HepG2 (cell line): ENCODE measurements at regions not wholly inside any gene's neighbourhood (a gene's known extent, or its start where the extent isn't known, plus 50 kb on each side); places are given as distances from the start of the nearest gene placed in this dataset.

Source experiments
- ATAC-seq: fragments of 200-7000 bp; cut with Tn5 transposase; 3 replicates; pipeline ENCODE4 v1.9.1; 2020; ENCODE audit warnings: mild to moderate bottlenecking, moderate library complexity
- BruUV-seq: library from RNA; stranded (reverse); fragments of 400-500 nt; replicated peaks from 2 replicates; lab custom pipeline; 2021; lab: Mats Ljungman, UMichigan
- CTCF ChIA-PET: fragments of 300-600 bp; formaldehyde crosslinking; extraction: SDS; loops from one replicate; lab custom pipeline; 2021; ENCODE audit warnings: low total read pairs, inconsistent platforms, low intra/inter-chr PET ratio; lab: Yijun Ruan, JAX
- POLR2A ChIA-PET: fragments of 350-600 bp; sonication (Branson Sonifier 250); formaldehyde crosslinking; loops from one replicate; lab custom pipeline; 2020; ENCODE audit warnings: antibody characterized with exemption, inconsistent platforms; lab: Yijun Ruan, JAX
- DNase-seq: peaks from one replicate; pipeline ENCODE4 v3.0.0-alpha.2; 2015; ENCODE audit warnings: low spot score
- FAIRE-seq: peaks from 3 replicates; lab custom pipeline; 2011; peaks lifted over from hg19 to GRCh38; lab: Jason Lieb, UNC
- H2AFZ ChIP-seq: one replicate; pipeline ENCODE4 v1.6.1; 2011; ENCODE audit warnings: low read length, inconsistent platforms
- H3K27ac ChIP-seq: fragments of 300-600 bp; 3 replicates; pipeline ENCODE4 v1.8.0; 2011; ENCODE audit warnings: mixed run types, mild to moderate bottlenecking, mixed read lengths, low read length, inconsistent platforms; ENCODE audit not compliant: insufficient read depth; ENCODE audit errors: extremely low read length
- H3K27me3 ChIP-seq, 2 experiments: fragments of 200-600 bp in 1 of 2; 2 replicates in 1 of 2; 3 replicates in 1 of 2; pipeline versions ENCODE4 v1.6.0 to v1.8.0; 2011; ENCODE audit warnings: low read length in 2 of 2, mild to moderate bottlenecking in 2 of 2, moderate library complexity in 2 of 2, inconsistent platforms in 1 of 2; ENCODE audit not compliant: insufficient read depth in 2 of 2, control insufficient read depth in 1 of 2
- H3K36me3 ChIP-seq, 2 experiments: fragments of 200-600 bp in 1 of 2; replicated peaks in 1 of 2; 2 replicates in 1 of 2; 3 replicates in 1 of 2; pipeline versions ENCODE4 v1.5.1 to v1.8.0; 2011; ENCODE audit warnings: low read length in 2 of 2, inconsistent platforms in 1 of 2; ENCODE audit not compliant: insufficient read depth in 2 of 2, control insufficient read depth in 1 of 2
- H3K4me1 ChIP-seq: 2 replicates; pipeline ENCODE4 v1.5.1; 2012; ENCODE audit warnings: low read length, inconsistent platforms; ENCODE audit not compliant: insufficient read depth
- H3K4me2 ChIP-seq: 2 replicates; pipeline ENCODE4 v1.6.0; 2011; ENCODE audit warnings: low read depth, low read length, inconsistent platforms
- H3K4me3 ChIP-seq, 3 experiments: fragments of 200-600 bp in 1 of 3; sonication (generic), shearing (Covaris generic) in 1 of 3; replicated peaks in 1 of 3; 2 replicates each; pipeline ENCODE4 v1.5.1; 2011 to 2016; ENCODE audit warnings: low read length in 3 of 3, inconsistent platforms in 2 of 3, low read depth in 2 of 3, mild to moderate bottlenecking in 2 of 3, control low read depth in 1 of 3, mixed read lengths in 1 of 3; ENCODE audit not compliant: insufficient read depth in 1 of 3
- H3K79me2 ChIP-seq: one replicate; pipeline ENCODE4 v1.6.1; 2011; ENCODE audit warnings: low read length, inconsistent platforms; ENCODE audit not compliant: insufficient read depth
- H3K9ac ChIP-seq: 2 replicates; pipeline ENCODE4 v1.6.0; 2011; ENCODE audit warnings: mild to moderate bottlenecking, low read depth, low read length, inconsistent platforms; ENCODE audit not compliant: insufficient read depth
- H3K9me3 ChIP-seq: 2 replicates; pipeline ENCODE4 v1.5.1; 2012; ENCODE audit warnings: mild to moderate bottlenecking, low read length
- H4K20me1 ChIP-seq: 2 replicates; pipeline ENCODE4 v1.6.0; 2011; ENCODE audit warnings: inconsistent platforms, mild to moderate bottlenecking, low read length, moderate library complexity; ENCODE audit not compliant: insufficient read depth
- DNMT3B ChIP-seq: conservative IDR thresholded peaks from 2 replicates; pipeline ENCODE4 v1.6.1; 2016; ENCODE audit warnings: missing biosample characterization, control low read depth
- EED ChIP-seq: sonication (generic); formaldehyde crosslinking; IDR thresholded peaks from 2 replicates; pipeline ENCODE4 v1.5.0; 2020; ENCODE audit warnings: mild to moderate bottlenecking, missing genetic modification reagents
- FOXK2 ChIP-seq: fragments of 450-650 bp; IDR thresholded peaks from 2 replicates; pipeline ENCODE4 v1.6.1; 2016
- GATAD2A ChIP-seq: IDR thresholded peaks from 2 replicates; pipeline ENCODE4 v1.6.1; 2016
- HOXA3 ChIP-seq: sonication (generic); formaldehyde crosslinking; IDR thresholded peaks from 2 replicates; pipeline ENCODE4 v1.5.0; 2020; ENCODE audit warnings: missing genetic modification reagents
- MNT ChIP-seq: fragments of 450-650 bp; IDR thresholded peaks from 2 replicates; pipeline ENCODE4 v1.6.1; 2016
- RXRB ChIP-seq: IDR thresholded peaks from 2 replicates; pipeline ENCODE4 v1.6.1; 2016; ENCODE audit warnings: borderline replicate concordance, missing genetic modification reagents, missing compliant biosample characterization
- ZFP90 ChIP-seq: sonication (generic); formaldehyde crosslinking; IDR thresholded peaks from 2 replicates; pipeline ENCODE4 v1.8.0; 2022; ENCODE audit warnings: missing genetic modification reagents, mild to moderate bottlenecking, inconsistent platforms, borderline replicate concordance
- WGBS: methylation state at CpG from one replicate; pipeline ENCODE4 v1.1.6; 2017; ENCODE audit warnings: low lambda C conversion rate; 5-methylcytosine and 5-hydroxymethylcytosine counted together
- in situ Hi-C: cut with HindIII; loops from 2 replicates; pipeline ENCODE4 v1.10.0; 2017; ENCODE audit warnings: low pct_unique_long_range_greater_than_20kb; ENCODE audit not compliant: extremely low pct_ligation_motif_present
- intact Hi-C: fragments of 100-400 bp; cut with micrococcal nuclease; formaldehyde crosslinking; loops from one replicate; pipeline ENCODE4 v1.10.0; 2022; ENCODE audit not compliant: unreplicated experiment

- DNase-seq: no peak
- peaks cover 24% of the 10 kb centered on the region for H3K9me3 ChIP-seq
- no peak for ATAC-seq
- no peak for TF ChIP-seq ZFP90 (CRISPR knock-in tag)
- TF ChIP-seq DNMT3B (CRISPR knock-in tag): no peak
- no peak for TF ChIP-seq HOXA3 (CRISPR knock-in tag)
- no peak for TF ChIP-seq GATAD2A (CRISPR knock-in tag)
- BruUV-seq: no TSS peak
- H3K9ac ChIP-seq: no peak overlapping the region
- in situ Hi-C loops: no loop called here
- intact Hi-C loops: no loop called here
- no peak overlapping the region for H3K4me3 ChIP-seq
- no peaks in the 10 kb centered on the region for H3K79me2 ChIP-seq
- no peak overlapping the region for H2AFZ ChIP-seq
- H3K4me2 ChIP-seq: no peak overlapping the region
- H3K27ac ChIP-seq: no peak overlapping the region
- POLR2A ChIA-PET: no interaction called here
- CTCF ChIA-PET: no interaction called here
- H4K20me1 ChIP-seq: no peaks in the 10 kb centered on the region
- WGBS: 50% methylated on average over 4 of the region's 4 CpGs
- no peaks in the 10 kb centered on the region for H3K36me3 ChIP-seq
- H3K4me1 ChIP-seq: no peaks in the 10 kb centered on the region
- peaks cover 1 to 5% of the 10 kb centered on the region in 2 experiments; a peak in 3 of 5 replicates for H3K27me3 ChIP-seq
- FAIRE-seq: no peak
These were observed 122.1 kb downstream of the RPIA start for GRCh38 chr2:88813612-88814011.

- Histone ChIP-seq H3K9ac (no peak overlapping the region), H3K9me3 (peaks cover 24% of the 10 kb centered on the region), H3K4me1 (no peaks in the 10 kb centered on the region), H3K36me3 (no peaks in the 10 kb centered on the region), H3K4me2 (no peak overlapping the region), H3K4me3 (no peak overlapping the region), H3K79me2 (no peaks in the 10 kb centered on the region), H2AFZ (no peak overlapping the region), H4K20me1 (no peaks in the 10 kb centered on the region), H3K27ac (no peak overlapping the region), H3K27me3 (peaks cover 1 to 5% of the 10 kb centered on the region in 2 experiments; a peak in 3 of 5 replicates)
- DNase-seq (no peak), FAIRE-seq (no peak), ATAC-seq (no peak)
- TF ChIP-seq EED (CRISPR knock-in tag) (no peak), RXRB (CRISPR knock-in tag) (no peak), FOXK2 (no peak), MNT (peak; percentile 98)
- intact Hi-C loops: no loop called here
- CTCF ChIA-PET: no interaction called here
- POLR2A ChIA-PET: no interaction called here
- no TSS peak for BruUV-seq
- in situ Hi-C loops: no loop called here
These were observed 123.8 kb downstream of the RPIA start for GRCh38 chr2:88815282-88815681.
